ENCODE measurements at regions not wholly inside any gene's neighbourhood (a gene's known extent, or its start where the extent isn't known, plus 50 kb on each side); places are given as distances from the start of the nearest gene placed in this dataset.

GRCh38 chr12:89901906-89902642 lies 193.4 kb upstream of the ATP2B1 start:
- Histone ChIP-seq H3K27ac (no peak overlapping the region), H3K27me3 (no peaks in the 10 kb centered on the region), H3K4me3 (replicated peaks in 1 of 3) (no peak overlapping the region), H3K4me1 (no peaks in the 10 kb centered on the region), H3K36me3 (no peaks in the 10 kb centered on the region), H3K9me3 (no peaks in the 10 kb centered on the region)
- DNase-seq: no peak
- intact Hi-C loops (cut with DNase I): no loop called here
- TF ChIP-seq POLR2A (IDR thresholded peaks at IDR 0.05): no peak
- TF ChIP-seq CTCF (IDR thresholded peaks at IDR 0.05): no peak
- 0 to 20% methylated on average over 1 of the region's 1 CpG for WGBS, 2 donors

- Histone ChIP-seq H3K27me3 (no peaks in the 10 kb centered on the region), H3K4me3 (replicated peaks in 1 of 3) (no peak overlapping the region), H3K36me3 (no peaks in the 10 kb centered on the region), H3K4me1 (no peaks in the 10 kb centered on the region), H3K27ac (no peak overlapping the region), H3K9me3 (no peaks in the 10 kb centered on the region)
- DNase-seq: no peak
- WGBS, 2 donors: 60 to 63% methylated on average over 2 of the region's 2 CpGs
- intact Hi-C loops (cut with DNase I): no loop called here
- TF ChIP-seq CTCF (IDR thresholded peaks at IDR 0.05) (no peak), POLR2A (IDR thresholded peaks at IDR 0.05) (no peak)
Measured at GRCh38 chr12:89901319-89901718, 192.7 kb upstream of the ATP2B1 start.

- TF ChIP-seq CTCF (IDR thresholded peaks at IDR 0.05) (no peak), POLR2A (IDR thresholded peaks at IDR 0.05) (no peak)
- WGBS, 2 donors: 84 to 86% methylated on average over 2 of the region's 2 CpGs
- intact Hi-C loops (cut with DNase I): no loop called here
- Histone ChIP-seq H3K36me3 (no peaks in the 10 kb centered on the region), H3K4me3 (replicated peaks in 1 of 3) (no peak overlapping the region), H3K9me3 (no peaks in the 10 kb centered on the region), H3K27ac (no peak overlapping the region), H3K27me3 (no peaks in the 10 kb centered on the region), H3K4me1 (no peaks in the 10 kb centered on the region)
- no peak for DNase-seq
Measured at GRCh38 chr12:89899651-89900050, 191.0 kb upstream of the ATP2B1 start.

GRCh38 chr12:89895591-89895990 lies 187.0 kb upstream of the ATP2B1 start:
- no peaks in the 10 kb centered on the region for H3K27me3 ChIP-seq
- no peak overlapping the region for H3K4me3 ChIP-seq (replicated peaks in 1 of 3)
- no peaks in the 10 kb centered on the region for H3K9me3 ChIP-seq
- H3K36me3 ChIP-seq: no peaks in the 10 kb centered on the region
- TF ChIP-seq CTCF (IDR thresholded peaks at IDR 0.05) (no peak), POLR2A (IDR thresholded peaks at IDR 0.05) (no peak)
- intact Hi-C loops (cut with DNase I): no loop called here
- H3K27ac ChIP-seq: no peak overlapping the region
- no peaks in the 10 kb centered on the region for H3K4me1 ChIP-seq
- DNase-seq: no peak
- WGBS, 2 donors: 92 to 94% methylated on average over 2 of the region's 2 CpGs

- intact Hi-C loops (cut with DNase I): no loop called here
- Histone ChIP-seq H3K4me3 (replicated peaks in 1 of 3) (no peak overlapping the region), H3K36me3 (no peaks in the 10 kb centered on the region), H3K4me1 (no peaks in the 10 kb centered on the region), H3K27ac (no peak overlapping the region), H3K27me3 (no peaks in the 10 kb centered on the region), H3K9me3 (no peaks in the 10 kb centered on the region)
- 85 to 95% methylated on average over 5 of the region's 5 CpGs for WGBS, 2 donors
- TF ChIP-seq CTCF (IDR thresholded peaks at IDR 0.05) (no peak), POLR2A (IDR thresholded peaks at IDR 0.05) (no peak)
- no peak for DNase-seq
Measured at GRCh38 chr12:89895101-89895500, 186.5 kb upstream of the ATP2B1 start.

Data from thyroid gland (tissue), 4 donors.